WTC11 (cell line): ENCODE measurements at regions not wholly inside any gene's neighbourhood (a gene's known extent, or its start where the extent isn't known, plus 50 kb on each side); places are given as distances from the start of the nearest gene placed in this dataset.

Source experiments
- ATAC-seq: fragments of 200-7000 bp; cut with Tn5 transposase; 2 replicates; pipeline ENCODE4 v1.10.0; 2021; ENCODE audit warnings: mild to moderate bottlenecking, moderate library complexity
- CTCF ChIA-PET: fragments of 300-600 bp; sonication (Branson Sonifier 250); formaldehyde crosslinking; loops from one replicate; lab custom pipeline; 2021; ENCODE audit warnings: antibody characterized with exemption; lab: Charles Lee
- POLR2A ChIA-PET: fragments of 350-600 bp; sonication (Branson Sonifier 250); formaldehyde crosslinking; loops from one replicate; lab custom pipeline; 2021; ENCODE audit warnings: antibody characterized with exemption; lab: Charles Lee
- DNase-seq: peaks from one replicate; pipeline ENCODE4 v3.0.0; 2021; ENCODE audit warnings: low spot score
- H3K27ac Mint-ChIP-seq: 2 replicates; pipeline ENCODE4 v1.8.0; 2021; ENCODE audit warnings: mixed read lengths
- H3K27me3 Mint-ChIP-seq: 2 replicates; pipeline ENCODE4 v1.8.0; 2021; ENCODE audit warnings: low read depth, mild to moderate bottlenecking, moderate library complexity, mixed read lengths
- H3K36me3 Mint-ChIP-seq: 2 replicates; pipeline ENCODE4 v1.8.0; 2021; ENCODE audit warnings: mixed read lengths
- H3K4me1 Mint-ChIP-seq: 2 replicates; pipeline ENCODE4 v1.8.0; 2022; ENCODE audit warnings: mixed read lengths
- H3K4me3 Mint-ChIP-seq: 2 replicates; pipeline ENCODE4 v1.8.0; 2021; ENCODE audit warnings: mild to moderate bottlenecking, moderate library complexity, mixed read lengths
- H3K9me3 Mint-ChIP-seq: 2 replicates; pipeline ENCODE4 v1.8.0; 2021; ENCODE audit warnings: mixed read lengths
- CREM ChIP-seq: sonication (generic); formaldehyde crosslinking; IDR thresholded peaks from 2 replicates; pipeline ENCODE4 v1.8.1; 2022; ENCODE audit warnings: mild to moderate bottlenecking, missing genetic modification reagents, moderate library complexity
- EMX1 ChIP-seq: fragments of 250-450 bp; sonication (Bioruptor Pico); IDR thresholded peaks from 2 replicates; pipeline ENCODE4 v1.8.0; 2021; ENCODE audit warnings: mild to moderate bottlenecking
- ESRRA ChIP-seq: sonication (generic); formaldehyde crosslinking; IDR thresholded peaks from 2 replicates; pipeline ENCODE4 v1.8.1; 2022; ENCODE audit warnings: mild to moderate bottlenecking, missing genetic modification reagents, borderline replicate concordance
- FOXJ3 ChIP-seq: sonication (generic); formaldehyde crosslinking; IDR thresholded peaks from 2 replicates; pipeline ENCODE4 v1.9.0; 2021; ENCODE audit warnings: missing genetic modification reagents, mild to moderate bottlenecking, borderline replicate concordance
- GTF2I ChIP-seq: fragments of 250-450 bp; sonication (Bioruptor Pico); conservative IDR thresholded peaks from 2 replicates; pipeline ENCODE4 v1.4.0; 2021; ENCODE audit warnings: mild to moderate bottlenecking
- IRF2 ChIP-seq: sonication (generic); formaldehyde crosslinking; IDR thresholded peaks from 2 replicates; pipeline ENCODE4 v1.8.0; 2022; ENCODE audit warnings: low read depth, missing genetic modification reagents, borderline replicate concordance
- MYBL2 ChIP-seq: sonication (generic); formaldehyde crosslinking; IDR thresholded peaks from 2 replicates; pipeline ENCODE4 v1.8.1; 2023; ENCODE audit warnings: mild to moderate bottlenecking, moderate library complexity, missing genetic modification reagents
- NFATC4 ChIP-seq: fragments of 250-450 bp; sonication (Bioruptor Pico); IDR thresholded peaks from 2 replicates; pipeline ENCODE4 v1.9.0; 2021; ENCODE audit warnings: mild to moderate bottlenecking
- NR2C2 ChIP-seq: sonication (generic); formaldehyde crosslinking; IDR thresholded peaks from 2 replicates; pipeline ENCODE4 v1.8.0; 2022; ENCODE audit warnings: mild to moderate bottlenecking, missing genetic modification reagents
- OVOL2 ChIP-seq: fragments of 250-450 bp; sonication (Bioruptor Pico); IDR thresholded peaks from 2 replicates; pipeline ENCODE4 v1.9.0; 2021; ENCODE audit warnings: mild to moderate bottlenecking, borderline replicate concordance
- TF ChIP-seq, protein P1 (sequence below): sonication (generic); formaldehyde crosslinking; IDR thresholded peaks from 2 replicates; pipeline ENCODE4 v1.8.0; 2023; ENCODE audit warnings: mild to moderate bottlenecking, missing genetic modification reagents
- TF ChIP-seq, protein P2 (sequence below): sonication (generic); formaldehyde crosslinking; IDR thresholded peaks from 2 replicates; pipeline ENCODE4 v1.8.1; 2022; ENCODE audit warnings: low read depth, missing genetic modification reagents, borderline replicate concordance
- TF ChIP-seq, protein P3 (sequence below): sonication (generic); formaldehyde crosslinking; IDR thresholded peaks from 2 replicates; pipeline ENCODE4 v1.8.0; 2022; ENCODE audit warnings: mild to moderate bottlenecking, missing genetic modification reagents
- TF ChIP-seq, protein P4 (sequence below): sonication (generic); formaldehyde crosslinking; IDR thresholded peaks from 2 replicates; pipeline ENCODE4 v1.8.1; 2023; ENCODE audit warnings: mild to moderate bottlenecking, moderate library complexity, missing genetic modification reagents
- TF ChIP-seq, protein P5 (sequence below): sonication (generic); formaldehyde crosslinking; IDR thresholded peaks from 2 replicates; pipeline ENCODE4 v1.8.0; 2023; ENCODE audit warnings: missing genetic modification reagents
- TF ChIP-seq, protein P6 (sequence below): fragments of 250-450 bp; sonication (Bioruptor Pico); IDR thresholded peaks from 2 replicates; pipeline ENCODE4 v1.9.0; 2021; ENCODE audit warnings: mild to moderate bottlenecking, borderline replicate concordance

DNA sequence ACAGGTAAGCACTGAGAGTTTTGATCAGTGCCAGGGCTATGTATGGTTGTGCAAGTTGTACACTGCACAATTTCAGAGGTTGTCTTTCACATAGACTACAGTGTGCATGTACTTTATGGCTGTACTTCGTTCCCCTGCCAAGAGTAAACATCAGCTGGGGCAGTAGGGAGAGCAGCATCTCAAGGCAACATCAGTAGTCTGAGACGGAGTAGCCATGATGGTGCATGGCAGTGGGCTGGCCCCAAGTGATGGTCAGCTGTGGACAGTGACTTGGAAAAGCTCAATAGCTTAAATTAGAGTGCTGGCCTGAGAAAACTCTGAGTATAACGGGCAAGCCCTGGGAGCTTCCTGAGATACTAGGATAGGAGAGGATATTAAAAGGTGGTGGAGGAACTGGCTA lies 165.5 kb downstream of the TFAP2B start:
- no peaks in the 10 kb centered on the region for H3K36me3 Mint-ChIP-seq
- POLR2A ChIA-PET: no interaction called here
- TF ChIP-seq, protein P1, sequence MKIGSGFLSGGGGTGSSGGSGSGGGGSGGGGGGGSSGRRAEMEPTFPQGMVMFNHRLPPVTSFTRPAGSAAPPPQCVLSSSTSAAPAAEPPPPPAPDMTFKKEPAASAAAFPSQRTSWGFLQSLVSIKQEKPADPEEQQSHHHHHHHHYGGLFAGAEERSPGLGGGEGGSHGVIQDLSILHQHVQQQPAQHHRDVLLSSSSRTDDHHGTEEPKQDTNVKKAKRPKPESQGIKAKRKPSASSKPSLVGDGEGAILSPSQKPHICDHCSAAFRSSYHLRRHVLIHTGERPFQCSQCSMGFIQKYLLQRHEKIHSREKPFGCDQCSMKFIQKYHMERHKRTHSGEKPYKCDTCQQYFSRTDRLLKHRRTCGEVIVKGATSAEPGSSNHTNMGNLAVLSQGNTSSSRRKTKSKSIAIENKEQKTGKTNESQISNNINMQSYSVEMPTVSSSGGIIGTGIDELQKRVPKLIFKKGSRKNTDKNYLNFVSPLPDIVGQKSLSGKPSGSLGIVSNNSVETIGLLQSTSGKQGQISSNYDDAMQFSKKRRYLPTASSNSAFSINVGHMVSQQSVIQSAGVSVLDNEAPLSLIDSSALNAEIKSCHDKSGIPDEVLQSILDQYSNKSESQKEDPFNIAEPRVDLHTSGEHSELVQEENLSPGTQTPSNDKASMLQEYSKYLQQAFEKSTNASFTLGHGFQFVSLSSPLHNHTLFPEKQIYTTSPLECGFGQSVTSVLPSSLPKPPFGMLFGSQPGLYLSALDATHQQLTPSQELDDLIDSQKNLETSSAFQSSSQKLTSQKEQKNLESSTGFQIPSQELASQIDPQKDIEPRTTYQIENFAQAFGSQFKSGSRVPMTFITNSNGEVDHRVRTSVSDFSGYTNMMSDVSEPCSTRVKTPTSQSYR: no peak
- TF ChIP-seq CREM (CRISPR knock-in tag): no peak
- no peak for TF ChIP-seq GTF2I (CRISPR knock-in tag)
- TF ChIP-seq, protein P2, sequence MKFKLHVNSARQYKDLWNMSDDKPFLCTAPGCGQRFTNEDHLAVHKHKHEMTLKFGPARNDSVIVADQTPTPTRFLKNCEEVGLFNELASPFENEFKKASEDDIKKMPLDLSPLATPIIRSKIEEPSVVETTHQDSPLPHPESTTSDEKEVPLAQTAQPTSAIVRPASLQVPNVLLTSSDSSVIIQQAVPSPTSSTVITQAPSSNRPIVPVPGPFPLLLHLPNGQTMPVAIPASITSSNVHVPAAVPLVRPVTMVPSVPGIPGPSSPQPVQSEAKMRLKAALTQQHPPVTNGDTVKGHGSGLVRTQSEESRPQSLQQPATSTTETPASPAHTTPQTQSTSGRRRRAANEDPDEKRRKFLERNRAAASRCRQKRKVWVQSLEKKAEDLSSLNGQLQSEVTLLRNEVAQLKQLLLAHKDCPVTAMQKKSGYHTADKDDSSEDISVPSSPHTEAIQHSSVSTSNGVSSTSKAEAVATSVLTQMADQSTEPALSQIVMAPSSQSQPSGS (CRISPR knock-in tag): no peak
- no peak for TF ChIP-seq NR2C2 (CRISPR knock-in tag)
- no peak for TF ChIP-seq ESRRA
- no peak for TF ChIP-seq EMX1 (CRISPR knock-in tag)
- TF ChIP-seq NFATC4 (CRISPR knock-in tag): no peak
- TF ChIP-seq, protein P3, sequence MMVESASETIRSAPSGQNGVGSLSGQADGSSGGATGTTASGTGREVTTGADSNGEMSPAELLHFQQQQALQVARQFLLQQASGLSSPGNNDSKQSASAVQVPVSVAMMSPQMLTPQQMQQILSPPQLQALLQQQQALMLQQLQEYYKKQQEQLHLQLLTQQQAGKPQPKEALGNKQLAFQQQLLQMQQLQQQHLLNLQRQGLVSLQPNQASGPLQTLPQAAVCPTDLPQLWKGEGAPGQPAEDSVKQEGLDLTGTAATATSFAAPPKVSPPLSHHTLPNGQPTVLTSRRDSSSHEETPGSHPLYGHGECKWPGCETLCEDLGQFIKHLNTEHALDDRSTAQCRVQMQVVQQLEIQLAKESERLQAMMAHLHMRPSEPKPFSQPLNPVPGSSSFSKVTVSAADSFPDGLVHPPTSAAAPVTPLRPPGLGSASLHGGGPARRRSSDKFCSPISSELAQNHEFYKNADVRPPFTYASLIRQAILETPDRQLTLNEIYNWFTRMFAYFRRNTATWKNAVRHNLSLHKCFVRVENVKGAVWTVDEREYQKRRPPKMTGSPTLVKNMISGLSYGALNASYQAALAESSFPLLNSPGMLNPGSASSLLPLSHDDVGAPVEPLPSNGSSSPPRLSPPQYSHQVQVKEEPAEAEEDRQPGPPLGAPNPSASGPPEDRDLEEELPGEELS (CRISPR knock-in tag): no peak
- no peak for TF ChIP-seq OVOL2 (CRISPR knock-in tag)
- TF ChIP-seq, protein P4, sequence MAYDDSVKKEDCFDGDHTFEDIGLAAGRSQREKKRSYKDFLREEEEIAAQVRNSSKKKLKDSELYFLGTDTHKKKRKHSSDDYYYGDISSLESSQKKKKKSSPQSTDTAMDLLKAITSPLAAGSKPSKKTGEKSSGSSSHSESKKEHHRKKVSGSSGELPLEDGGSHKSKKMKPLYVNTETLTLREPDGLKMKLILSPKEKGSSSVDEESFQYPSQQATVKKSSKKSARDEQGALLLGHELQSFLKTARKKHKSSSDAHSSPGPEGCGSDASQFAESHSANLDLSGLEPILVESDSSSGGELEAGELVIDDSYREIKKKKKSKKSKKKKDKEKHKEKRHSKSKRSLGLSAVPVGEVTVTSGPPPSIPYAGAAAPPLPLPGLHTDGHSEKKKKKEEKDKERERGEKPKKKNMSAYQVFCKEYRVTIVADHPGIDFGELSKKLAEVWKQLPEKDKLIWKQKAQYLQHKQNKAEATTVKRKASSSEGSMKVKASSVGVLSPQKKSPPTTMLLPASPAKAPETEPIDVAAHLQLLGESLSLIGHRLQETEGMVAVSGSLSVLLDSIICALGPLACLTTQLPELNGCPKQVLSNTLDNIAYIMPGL: no peak
- TF ChIP-seq MYBL2 (CRISPR knock-in tag): no peak
- TF ChIP-seq, protein P5, sequence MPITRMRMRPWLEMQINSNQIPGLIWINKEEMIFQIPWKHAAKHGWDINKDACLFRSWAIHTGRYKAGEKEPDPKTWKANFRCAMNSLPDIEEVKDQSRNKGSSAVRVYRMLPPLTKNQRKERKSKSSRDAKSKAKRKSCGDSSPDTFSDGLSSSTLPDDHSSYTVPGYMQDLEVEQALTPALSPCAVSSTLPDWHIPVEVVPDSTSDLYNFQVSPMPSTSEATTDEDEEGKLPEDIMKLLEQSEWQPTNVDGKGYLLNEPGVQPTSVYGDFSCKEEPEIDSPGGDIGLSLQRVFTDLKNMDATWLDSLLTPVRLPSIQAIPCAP: no peak
- no peak for TF ChIP-seq IRF2 (CRISPR knock-in tag)
- no peak for TF ChIP-seq FOXJ3 (CRISPR knock-in tag)
- TF ChIP-seq, protein P6, sequence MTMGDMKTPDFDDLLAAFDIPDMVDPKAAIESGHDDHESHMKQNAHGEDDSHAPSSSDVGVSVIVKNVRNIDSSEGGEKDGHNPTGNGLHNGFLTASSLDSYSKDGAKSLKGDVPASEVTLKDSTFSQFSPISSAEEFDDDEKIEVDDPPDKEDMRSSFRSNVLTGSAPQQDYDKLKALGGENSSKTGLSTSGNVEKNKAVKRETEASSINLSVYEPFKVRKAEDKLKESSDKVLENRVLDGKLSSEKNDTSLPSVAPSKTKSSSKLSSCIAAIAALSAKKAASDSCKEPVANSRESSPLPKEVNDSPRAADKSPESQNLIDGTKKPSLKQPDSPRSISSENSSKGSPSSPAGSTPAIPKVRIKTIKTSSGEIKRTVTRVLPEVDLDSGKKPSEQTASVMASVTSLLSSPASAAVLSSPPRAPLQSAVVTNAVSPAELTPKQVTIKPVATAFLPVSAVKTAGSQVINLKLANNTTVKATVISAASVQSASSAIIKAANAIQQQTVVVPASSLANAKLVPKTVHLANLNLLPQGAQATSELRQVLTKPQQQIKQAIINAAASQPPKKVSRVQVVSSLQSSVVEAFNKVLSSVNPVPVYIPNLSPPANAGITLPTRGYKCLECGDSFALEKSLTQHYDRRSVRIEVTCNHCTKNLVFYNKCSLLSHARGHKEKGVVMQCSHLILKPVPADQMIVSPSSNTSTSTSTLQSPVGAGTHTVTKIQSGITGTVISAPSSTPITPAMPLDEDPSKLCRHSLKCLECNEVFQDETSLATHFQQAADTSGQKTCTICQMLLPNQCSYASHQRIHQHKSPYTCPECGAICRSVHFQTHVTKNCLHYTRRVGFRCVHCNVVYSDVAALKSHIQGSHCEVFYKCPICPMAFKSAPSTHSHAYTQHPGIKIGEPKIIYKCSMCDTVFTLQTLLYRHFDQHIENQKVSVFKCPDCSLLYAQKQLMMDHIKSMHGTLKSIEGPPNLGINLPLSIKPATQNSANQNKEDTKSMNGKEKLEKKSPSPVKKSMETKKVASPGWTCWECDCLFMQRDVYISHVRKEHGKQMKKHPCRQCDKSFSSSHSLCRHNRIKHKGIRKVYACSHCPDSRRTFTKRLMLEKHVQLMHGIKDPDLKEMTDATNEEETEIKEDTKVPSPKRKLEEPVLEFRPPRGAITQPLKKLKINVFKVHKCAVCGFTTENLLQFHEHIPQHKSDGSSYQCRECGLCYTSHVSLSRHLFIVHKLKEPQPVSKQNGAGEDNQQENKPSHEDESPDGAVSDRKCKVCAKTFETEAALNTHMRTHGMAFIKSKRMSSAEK (CRISPR knock-in tag): no peak
- ATAC-seq (no peak), DNase-seq (no peak)
- H3K9me3 Mint-ChIP-seq: no peaks in the 10 kb centered on the region
- no peak overlapping the region for H3K4me3 Mint-ChIP-seq
- CTCF ChIA-PET: no interaction called here
- H3K4me1 Mint-ChIP-seq: peaks cover 6% of the 10 kb centered on the region
- H3K27ac Mint-ChIP-seq: no peak overlapping the region
- no peaks in the 10 kb centered on the region for H3K27me3 Mint-ChIP-seq
